Activated CD4-positive, alpha-beta T cell treated with anti-CD3 and anti-CD28 coated beads, Interleukin-2, amount 50 U/mL, for 48 hours (primary cell): ENCODE measurements at regions not wholly inside any gene's neighbourhood (a gene's known extent, or its start where the extent isn't known, plus 50 kb on each side); places are given as distances from the start of the nearest gene placed in this dataset.

Source experiments
- DNase-seq, 2 experiments: peaks; one replicate each; pipeline ENCODE4 v3.0.0-alpha.2; 2020

DNA sequence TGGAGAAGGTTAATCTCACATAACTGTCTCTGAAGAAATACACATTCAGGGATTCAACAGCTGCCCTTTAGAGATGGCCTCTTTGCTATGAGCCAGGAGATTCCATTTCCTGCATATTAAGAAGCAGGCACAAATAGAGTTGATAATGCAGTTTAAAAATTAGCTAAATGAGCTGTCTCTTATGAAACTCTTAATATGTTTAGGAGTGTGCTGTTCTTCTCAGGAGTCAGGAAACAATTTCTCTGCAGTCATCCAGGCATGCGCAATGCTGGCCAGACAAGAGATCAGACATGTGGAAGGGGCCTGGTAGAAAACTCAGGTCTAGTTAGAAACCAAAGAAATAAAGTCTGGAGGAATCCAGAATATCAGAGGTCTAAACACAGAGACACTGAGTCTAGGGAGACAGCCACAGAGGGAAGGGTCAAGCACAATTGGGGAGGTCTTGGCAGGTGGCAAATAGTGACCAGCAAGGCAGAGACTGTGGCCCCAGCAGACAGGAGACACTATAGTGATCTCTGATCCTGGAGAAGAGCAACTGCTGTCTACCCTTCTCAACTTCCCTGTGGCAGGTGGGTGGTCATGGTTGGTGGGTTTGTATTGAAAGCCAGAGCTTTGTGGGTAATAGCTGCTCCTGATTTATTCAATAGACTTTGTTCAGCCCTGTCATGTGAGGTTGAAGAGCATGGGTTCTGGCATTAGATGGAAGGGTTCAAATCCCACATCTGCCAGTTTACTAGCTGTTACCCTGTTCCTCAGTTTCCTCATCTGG, 185.8 kb upstream of the RMST start:
- no peak for DNase-seq

DNA sequence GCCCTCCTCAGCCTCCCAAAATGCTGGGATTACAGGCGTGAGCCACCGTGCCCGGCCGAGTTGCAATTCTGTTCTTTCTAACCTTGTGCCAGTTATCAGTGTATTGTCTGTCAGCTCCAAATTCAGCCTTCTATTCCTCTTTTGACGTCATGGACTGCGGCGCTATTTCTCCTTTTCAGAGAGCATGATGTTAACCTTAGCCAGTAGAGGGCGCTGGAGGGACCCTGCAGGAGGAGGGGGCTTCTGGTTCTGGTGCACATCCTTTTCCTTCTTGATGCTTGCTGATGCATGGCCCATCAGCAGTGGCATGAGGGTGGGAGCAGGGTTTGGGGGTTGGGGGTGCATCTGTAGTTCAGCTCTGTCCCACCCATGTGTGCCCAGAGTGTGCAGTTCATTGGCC, 179.3 kb upstream of the RMST start:
- DNase-seq: peak in 1 of 2 experiments; percentile 1

DNA sequence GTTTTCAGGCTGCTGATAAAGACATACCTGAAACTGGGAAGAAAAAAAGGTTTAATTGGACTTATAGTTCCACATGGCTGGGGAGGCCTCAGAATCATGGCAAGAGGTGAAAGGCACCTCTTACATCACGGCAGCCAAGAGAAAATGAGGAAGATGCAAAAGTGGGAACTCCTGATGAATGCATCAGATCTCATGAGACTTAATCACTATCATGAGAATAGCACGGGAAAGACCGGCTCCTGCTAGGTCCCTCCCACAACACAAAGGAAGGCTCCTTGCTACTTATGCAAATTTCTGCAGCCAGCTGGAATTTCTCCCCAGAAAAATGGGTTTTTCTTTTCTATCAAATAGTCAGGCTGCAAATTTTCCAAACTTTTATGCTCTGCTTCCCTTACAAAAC, 174.1 kb upstream of the RMST start:
- no peak for DNase-seq

DNA sequence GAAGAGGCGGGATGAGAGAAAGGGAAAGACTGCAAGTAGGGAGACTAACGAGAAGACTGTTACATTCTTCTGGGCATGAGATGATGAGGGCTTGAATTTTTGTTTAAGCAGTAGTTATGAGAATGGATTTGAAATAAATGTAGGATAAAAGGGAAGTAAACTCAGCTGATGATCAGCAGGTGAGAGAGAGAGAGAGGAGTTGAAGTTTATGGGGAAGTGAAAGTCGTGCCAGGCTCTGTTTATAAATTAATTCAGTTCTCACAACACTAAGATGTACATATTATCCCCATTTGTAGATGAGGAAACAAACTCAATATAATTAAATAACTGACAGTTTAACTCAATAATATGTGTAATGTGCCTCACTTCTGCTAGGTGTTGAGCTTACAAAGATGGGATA, 170.0 kb upstream of the RMST start:
- DNase-seq: no peak

DNA sequence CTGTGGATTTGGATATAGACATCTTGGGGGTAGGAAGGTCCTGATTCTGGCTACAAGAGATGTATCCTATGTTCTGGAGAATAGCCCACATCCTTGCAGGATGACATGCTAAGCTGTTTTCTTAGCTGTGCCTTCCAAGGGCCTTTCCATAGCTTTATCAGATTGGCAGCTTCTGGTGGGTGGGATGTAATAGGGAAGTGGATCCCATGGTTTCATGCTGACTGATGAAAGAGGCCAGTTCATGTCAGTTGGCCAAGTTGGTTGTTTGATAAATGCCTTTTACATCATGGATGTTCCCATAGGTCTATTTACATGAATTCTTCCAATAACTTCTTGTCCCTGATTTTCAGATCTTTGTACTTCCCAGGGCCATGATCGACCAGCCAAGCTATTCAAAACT, 169.1 kb upstream of the RMST start:
- DNase-seq: no peak

DNA sequence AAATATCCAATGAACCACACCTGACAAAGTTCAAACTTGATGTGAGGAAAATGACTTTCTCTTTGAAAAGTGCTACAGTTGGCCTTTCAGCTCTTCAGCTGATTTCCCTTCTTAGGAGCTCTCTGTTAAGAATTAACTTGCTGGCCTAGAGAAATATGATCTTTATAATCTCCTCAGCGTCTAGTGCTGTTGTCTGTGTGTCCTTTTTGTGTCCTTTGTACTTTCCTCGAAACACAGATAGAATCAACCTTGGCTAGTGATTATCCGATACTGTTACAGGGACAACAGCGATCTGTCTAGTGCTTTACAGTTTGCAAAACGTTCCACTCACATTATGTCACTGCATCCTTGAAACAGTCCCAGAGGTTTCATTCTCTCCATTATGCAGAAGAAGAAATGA, 162.8 kb upstream of the RMST start:
- no peak for DNase-seq

DNA sequence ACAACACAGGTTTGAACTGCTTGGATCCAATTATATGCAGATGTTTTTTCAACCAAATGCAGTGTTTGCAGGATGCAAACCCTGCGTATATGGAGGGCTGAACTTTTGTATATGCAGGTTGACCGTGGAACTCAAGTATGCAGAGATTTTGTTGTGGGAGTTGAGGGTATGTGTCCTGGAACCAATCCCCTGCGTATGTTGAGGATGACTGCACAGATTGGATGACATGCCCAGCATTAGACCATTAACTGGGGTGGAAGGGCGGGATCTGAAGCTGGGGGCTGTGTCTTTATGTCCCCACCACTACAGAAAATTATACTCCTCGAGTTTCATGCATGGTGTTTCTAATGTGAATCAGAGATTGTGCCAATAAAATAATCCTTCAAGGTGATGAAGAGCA, 162.2 kb upstream of the RMST start:
- DNase-seq: no peak

DNA sequence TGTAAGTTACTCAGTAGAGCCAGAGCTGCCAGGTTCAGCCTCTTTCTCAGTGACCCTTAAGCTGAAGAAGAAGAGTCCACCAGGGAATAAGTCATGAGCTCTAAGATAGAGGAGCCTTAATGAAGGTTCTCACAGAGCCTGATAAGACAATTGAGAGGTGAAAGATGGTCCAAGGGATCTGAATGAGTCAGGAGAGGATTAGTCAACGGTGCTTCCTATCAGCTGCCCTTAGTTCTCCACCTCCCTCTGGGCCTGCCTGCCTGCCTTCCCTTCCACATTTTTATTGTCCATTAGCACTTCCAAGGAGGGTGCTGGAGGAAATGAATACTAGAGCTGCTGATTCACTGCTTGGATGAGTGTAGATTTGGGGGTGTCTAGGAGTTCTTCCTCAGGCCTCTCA, 161.7 kb upstream of the RMST start:
- no peak for DNase-seq

DNA sequence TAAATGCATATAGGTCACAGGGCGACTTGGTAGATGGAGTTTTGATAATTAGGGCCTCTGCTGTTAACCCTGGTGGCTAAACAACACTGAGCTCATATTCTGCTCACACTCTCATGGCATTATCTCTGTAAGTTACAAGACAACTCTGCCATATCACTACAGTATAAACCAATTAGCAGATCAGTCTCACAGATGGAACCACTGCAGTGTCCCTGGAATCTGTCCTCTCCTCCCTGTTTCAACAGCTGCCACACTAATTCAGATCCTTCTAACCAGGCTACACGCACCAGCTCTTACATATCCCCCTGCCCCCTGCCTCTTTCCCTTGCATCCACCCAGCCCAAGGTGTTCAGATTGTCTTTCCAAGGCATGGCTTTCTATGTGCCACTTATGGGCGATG, 161.0 kb upstream of the RMST start:
- no peak for DNase-seq

DNA sequence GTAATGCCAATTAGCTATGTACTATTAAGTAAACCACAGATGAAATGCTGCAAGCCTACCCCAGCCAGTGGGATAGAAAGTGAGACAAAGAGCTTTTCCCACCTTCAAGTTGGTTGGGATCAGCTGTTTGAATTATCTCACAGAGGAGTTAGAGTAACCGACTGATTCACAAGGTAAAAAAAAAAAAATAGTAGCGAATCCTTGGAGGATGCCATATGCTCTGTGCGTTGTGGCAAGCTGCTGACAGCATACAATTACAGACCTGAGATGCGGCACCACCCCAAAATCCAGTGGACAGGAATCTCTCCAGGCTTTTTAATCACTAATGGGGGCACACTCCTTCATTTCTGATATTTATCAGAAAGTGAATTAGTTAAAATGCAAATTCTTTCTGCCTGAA, 157.0 kb upstream of the RMST start:
- no peak for DNase-seq

DNA sequence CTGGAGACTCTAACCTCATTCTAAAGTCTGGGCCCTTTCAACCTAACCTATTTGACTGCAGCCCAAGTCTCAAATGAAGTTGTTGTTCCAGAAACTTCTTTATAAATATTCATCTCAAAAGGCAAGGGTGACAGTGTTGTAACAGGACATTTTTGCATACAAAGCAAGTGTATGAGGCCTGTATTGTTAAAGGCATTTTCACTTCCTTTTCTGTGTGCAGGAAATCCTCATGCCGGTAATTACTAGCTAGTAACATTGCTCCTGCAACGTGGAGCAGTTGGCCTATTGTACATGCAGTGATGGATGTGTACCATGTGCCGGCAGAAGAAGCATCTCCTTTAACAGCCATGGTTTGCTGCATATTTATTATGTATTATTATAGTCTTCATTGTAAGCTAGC, 156.5 kb upstream of the RMST start:
- DNase-seq: no peak

DNA sequence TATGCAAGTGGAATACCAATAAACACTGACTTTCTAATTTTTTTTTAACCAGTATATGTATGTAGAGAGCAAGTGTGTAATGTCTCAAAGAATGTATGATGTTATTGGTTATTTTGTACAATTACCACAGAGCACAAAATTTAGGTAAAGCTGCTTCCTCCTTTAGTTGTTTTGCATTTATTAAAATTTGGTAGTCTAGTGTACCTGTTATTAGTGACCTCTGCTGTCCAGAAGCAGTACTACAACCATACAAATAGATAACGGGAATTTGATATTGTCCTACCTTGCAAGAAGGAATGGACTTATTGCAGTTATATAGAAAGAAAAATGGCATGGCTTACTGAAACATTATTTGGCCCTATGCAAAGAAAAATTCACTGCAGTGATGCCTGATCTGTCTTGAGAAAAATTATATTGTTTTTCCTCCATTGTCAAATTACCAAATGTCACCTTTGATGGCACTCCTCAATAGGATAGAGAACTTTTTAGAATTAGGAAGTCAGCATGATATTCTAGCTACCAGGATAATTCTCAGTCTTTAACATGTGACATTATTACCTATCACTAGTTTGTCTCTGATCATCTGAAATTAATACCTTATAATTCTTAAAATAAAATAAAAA, 153.9 kb upstream of the RMST start:
- DNase-seq: no peak

DNA sequence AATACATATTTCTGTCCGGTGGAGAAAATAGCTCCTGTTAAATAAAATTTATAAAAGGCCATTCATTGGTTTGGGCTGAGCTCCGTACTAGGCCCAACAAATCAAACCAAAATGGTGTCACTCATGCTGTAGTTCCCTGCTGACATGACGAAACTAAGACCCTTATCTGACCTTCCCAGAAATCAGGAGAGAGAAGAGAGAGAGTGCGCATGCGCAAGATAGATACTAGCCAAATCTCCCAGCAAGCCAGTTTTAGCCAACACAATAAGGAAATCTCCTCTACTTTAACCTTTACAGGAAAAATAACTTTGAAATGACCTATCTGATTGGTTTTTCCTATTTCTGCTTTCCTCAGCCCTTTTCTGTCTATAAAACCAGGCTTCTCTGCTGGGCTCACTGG, 152.7 kb upstream of the RMST start:
- no peak for DNase-seq

DNA sequence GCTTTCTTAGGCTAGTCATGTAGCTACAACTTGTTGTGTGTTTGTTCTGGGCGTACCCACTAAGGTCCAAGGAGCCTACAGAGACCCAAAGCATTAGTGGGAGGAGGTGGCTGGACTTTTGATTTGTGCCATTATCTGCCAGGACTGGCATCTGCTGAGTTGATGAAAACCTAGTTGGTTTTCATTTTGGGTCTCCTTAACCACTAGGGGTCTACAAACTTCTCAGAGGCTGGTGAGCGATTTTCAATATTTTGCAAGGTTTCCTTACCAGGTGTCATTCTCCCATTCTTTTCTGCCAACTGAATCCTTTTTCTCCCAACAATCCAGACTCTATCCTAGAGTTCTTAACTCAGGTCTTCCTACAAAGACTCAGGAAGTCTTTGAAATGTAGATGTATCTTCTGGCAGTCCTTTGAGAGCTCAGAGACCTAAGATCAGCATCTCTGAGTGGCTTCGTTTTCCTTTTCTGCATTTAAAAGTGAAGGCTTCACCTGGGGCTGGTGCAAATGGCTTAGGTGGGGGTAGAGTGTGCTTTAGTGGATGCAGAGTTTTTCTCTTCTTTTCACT, 150.0 kb upstream of the RMST start:
- no peak for DNase-seq

DNA sequence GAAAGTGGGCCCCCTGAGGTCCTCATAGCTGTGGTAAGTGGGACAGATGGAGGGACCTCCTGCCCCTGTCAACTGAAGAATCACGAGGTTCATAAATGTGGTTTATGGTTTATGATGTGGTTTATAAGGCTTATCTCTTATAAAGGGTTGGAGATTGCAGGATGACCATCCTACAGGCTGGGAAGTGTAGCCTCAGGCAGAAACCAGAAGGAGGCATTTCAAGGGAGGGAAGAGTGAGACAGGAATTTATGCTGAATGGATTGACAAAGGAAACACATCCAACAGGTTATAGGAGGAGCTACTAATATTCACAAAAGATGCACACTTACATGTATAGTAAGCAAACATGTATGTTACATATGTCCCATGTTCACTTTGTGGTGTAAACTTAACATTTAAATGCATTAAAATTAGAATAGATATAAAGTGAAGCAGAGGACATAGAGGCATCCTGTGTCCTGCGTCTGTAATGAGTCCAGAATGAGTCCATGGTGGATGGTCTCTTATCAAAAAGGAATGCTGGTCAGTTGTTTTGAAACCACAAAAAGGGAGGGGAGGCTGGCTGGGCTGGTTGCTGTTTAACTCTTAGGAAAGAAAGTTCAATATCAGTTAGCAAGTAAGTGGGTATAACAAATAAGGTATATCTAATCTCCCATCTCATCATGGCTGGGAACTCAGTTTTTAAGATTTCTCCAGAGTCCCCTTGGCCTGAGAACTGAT, 149.0 kb upstream of the RMST start:
- DNase-seq: no peak

DNA sequence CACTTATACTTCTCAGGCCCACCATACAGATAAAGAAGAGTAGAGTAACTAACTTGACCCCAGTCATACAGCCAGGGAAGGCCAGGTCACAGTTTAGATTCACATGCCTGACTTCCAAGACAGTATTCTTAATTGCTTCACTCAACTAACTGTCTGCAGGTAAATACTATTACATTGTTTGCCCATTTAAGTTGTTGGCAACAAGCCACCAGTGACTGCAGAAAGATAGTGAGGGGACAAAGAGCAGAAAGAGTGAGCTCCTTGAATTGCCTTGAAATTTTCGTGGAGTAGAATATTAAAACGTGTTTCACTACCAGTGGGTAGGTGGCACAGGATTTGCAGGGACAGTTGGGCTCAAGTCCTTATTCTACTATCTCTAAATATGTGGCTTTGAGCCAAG, 146.3 kb upstream of the RMST start:
- DNase-seq: no peak

DNA sequence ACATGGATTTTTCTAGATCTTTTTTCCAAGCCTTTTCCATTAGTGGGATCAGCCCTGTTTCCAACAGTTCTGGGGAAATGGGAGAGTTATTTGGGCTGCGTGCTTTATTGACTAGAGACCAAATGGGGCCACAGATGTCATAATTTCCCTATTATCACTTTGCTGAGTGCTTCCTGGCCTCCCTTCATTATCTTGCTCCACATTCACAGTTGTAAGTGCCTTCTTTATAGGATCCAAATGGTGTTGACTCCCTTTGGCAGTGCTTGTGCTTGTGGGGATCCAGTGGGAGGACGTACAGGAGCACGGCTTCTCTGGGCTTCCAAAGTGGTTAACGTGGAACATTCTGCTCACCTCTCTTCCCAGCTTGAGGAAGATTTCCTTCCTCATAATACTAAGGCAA, 141.0 kb upstream of the RMST start:
- no peak for DNase-seq

DNA sequence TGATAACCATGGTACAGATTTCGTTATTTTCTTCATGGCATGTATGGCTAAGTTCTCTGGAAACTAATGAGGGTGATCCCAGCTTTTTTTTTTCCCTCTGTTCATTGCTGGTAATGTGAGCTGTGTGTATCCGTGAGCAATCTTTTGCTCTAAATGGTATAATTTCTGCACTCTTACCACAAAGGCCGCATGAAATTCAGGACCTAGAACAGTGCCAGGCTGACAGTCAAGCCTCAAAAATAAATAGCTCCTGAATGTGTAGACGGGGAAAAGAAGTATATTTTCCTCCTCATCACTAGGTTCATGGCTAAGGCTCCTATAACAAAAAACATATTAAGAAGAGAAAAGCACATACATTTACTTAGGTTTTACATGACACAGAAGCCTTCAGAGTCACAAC, 140.2 kb upstream of the RMST start:
- no peak for DNase-seq

DNA sequence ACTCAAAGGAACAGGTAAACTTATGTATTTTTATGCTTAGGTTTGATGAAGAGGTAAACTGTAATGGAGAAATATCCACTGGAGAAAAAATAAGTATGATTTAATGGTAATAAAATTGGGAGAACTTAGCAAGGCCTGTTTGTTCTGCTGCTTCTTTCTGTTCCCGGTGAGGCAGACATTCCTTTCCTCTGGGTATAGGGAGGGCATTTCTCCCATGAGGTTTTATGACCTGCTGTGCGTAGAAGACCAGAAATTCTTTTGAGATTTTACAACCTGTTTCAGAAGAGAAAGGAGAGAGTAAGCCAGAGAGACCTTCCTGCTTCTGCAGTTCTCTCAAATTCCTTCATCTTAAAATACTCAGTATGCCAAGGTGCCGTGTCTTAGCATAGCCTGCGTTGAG, 139.4 kb upstream of the RMST start:
- no peak for DNase-seq

DNA sequence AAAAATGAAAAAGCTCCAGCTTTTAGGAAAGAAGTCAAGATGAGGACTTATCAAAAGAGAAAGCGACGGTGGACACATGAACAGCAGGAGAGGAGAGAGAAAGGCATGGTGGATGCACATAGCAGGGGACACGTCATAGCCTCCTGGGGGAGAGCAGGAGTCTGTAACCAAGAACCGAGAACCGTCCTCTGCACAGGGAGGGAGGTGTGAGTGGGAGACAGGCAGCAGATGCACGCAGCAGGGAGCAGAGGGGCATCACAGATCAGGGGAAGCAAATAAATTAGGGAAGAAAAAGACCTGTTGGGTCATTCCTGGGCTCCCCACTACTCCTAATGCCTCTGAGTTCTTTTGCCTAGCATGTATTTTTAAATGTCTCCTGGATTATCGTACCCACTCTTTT, 138.1 kb upstream of the RMST start:
- DNase-seq: no peak

DNA sequence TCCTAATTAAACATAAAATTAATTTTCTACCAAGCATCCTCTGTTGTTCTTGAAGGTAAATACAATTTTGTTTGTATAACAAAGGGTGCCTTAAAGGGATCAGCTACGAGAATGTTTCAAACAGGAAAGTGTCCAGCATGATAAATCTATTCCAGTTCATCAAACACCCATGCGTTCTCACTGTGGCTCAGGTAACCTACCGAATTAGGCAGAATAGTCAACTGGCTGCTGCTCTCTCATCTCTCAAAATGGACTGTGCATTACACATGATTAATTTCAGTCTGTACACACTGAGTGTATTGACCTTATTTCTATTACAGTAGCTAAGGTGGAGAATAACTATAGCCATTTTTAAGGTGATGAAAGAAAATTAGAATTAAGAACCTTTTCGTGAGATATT, 127.5 kb upstream of the RMST start:
- DNase-seq: no peak

DNA sequence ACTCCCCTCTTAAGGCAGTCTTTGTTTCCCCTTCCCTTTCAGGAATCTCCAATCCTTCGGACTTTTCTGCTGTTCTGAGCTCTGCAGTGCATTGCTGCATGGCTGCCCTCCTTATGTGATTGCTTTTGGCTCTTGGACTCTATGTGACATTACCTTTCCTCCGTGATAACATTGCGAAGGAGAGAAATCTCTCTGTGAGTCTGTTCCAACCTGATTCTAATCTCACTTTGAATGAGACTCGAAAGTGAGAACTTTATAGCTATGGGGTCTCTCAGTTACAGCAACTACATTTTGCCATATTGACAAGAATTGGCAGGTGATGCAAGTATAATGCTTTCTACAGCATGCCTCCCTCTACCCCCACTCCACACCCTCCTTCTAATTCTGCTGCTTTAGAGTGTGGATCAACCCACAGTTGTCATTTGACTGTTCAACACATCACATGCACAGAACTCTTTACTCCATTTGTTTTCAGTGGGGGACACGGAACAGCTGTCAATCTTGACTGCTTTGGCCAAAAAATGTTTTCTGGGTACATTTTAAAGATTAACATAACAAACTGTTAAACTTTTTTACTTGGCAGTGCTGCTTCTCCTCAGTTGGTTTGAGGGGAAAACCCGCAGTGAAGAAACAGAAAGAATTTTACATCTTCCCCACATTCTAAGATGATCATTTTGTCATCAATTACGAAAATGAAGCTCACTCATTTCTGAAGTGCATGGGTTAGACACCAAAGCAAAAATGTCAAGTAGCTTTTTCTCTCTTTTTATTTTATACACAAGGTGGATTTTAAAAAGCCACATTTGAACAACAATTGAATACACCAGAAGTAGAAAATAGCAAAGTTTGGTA, 125.5 kb upstream of the RMST start:
- DNase-seq: no peak

DNA sequence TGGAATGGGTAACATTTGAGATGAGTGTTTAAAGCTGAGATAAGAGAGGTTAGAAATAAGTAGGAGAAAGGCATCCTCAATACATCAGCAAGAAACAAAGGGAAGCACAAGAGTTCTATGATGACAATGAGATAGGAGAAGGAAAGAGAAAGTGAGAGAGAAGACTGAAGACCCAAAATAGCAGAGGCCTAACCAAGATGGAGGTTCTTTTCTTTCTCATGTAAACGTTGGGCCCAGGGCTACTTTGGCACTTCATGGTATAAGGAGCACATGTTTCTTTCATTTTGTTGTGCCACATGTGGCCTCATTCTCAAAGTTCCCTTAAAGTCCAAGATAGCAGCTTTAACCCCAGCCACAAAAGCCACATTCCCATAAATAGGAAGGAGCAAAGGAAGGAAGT, 120.5 kb upstream of the RMST start:
- DNase-seq: no peak
